ENCODE measurements at regions not wholly inside any gene's neighbourhood (a gene's known extent, or its start where the extent isn't known, plus 50 kb on each side); places are given as distances from the start of the nearest gene placed in this dataset.
"Not testable (repeated sequence)": the region's sequence is repeated elsewhere in the genome, so short reads cannot be mapped to it uniquely, and the experiment has no call there.

DNA sequence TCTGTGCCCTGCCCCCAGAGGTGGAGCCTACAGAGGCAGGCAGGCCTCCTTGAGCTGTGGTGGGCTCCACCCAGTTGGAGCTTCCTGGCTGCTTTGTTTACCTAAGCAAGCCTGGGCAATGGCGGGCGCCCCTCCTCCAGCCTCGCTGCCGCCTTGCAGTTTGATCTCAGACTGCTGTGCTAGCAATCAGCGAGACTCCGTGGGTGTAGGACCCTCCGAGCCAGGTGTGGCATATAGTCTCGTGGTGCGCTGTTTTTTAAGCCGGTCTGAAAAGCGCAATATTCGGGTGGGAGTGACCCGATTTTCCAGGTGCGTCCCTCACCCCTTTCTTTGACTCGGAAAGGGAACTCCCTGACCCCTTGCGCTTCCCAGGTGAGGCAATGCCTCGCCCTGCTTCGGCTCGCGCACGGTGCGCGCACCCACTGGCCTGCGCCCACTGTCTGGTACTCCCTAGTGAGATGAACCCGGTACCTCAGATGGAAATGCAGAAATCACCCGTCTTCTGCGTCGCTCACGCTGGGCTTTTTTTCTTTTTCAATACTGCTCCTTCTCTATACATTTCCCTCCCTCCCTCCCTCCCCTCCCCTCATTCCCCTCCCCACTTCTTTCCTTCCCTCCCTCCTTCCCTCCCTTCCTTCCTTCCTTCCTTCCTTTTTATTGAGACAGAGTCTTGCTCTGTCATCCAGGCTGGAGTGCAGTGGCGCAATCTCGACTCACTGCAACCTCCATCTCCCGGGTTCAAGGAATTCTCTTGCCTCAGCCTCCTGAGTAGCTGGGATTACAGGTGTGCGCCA is 197.1 kb upstream of the TBL1XR1 start:
- not testable (repeated sequence) for FAIRE-seq

DNA sequence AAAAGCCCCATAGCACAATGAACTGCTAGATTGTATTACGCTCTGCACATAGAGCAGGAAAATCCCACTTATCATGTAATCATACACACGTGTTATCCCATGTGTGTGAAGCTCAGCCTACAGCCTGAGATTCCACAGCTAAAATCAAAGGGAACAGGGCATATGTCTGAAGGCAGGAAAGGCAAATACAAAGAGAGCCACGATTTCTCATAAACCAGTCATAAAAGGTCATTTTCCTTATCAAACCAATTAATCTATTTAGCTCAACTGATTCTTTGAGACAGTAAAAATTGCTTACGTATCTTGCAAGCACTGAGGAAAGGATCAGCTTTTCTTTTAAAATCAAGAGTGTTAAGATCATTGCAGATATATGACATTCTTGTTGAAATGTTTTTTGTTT is 199.5 kb upstream of the TBL1XR1 start:
- FAIRE-seq = no peak

DNA sequence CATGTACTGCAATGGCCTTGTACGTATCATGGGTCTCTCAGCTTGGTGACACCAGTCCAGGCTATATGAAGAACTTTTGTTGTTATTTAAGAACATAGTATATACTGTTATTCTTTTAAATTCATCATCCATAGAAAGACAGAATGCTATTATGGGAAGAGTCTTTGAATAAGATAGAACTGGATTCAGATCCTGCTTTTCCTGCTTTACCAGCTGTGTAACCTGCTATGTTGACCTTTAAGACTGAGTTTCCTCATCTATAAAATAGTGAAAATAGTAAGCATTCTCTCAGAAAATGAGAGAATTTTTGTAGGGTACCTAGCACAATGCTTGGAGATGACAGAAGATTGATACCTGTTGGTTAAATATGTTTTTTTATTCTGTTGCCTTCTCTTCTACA is 204.1 kb upstream of the TBL1XR1 start:
- no peak for FAIRE-seq

DNA sequence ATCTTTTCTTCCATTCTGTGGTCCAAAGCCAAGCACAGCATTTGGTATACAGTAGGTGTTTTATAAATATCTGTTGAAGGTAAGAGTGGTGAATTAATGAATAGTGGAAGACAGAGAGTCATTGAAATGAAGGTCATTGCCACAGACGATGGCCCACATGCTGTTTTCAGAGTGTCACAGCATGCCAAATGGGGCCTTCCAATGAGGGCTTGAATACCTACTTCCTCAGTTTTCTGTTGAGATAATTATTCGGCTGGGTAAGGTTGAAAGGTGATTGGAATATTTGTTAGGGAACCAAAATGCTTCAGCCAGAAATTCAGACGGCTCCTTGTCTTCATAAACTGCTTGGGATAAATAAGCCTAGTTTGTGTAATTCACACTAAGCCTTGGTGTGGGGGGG is 205.3 kb upstream of the TBL1XR1 start:
- FAIRE-seq = no peak

DNA sequence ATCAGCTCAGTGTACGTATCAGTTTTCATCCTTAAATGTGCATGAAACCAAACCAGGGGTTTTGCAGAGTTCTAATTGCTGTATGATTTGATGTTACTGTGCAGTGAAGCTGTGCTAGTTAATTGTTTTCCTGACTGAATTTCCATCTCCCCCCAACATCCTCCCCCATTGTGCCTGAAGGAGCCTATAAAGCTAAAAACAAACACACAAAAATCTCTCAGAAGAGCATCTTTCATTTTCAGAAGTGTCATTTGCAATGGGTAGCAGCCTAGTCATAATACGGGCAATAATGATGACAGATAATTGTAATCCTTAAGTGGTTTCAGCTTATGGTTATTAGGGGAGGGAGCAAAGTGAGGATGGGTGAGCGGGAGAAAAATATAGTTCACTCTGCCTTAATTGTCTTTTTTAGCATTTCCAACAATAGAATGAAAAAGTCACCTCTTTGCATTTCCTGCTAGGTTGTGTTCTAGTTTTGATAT is 207.9 kb upstream of the TBL1XR1 start:
- FAIRE-seq = no peak

DNA sequence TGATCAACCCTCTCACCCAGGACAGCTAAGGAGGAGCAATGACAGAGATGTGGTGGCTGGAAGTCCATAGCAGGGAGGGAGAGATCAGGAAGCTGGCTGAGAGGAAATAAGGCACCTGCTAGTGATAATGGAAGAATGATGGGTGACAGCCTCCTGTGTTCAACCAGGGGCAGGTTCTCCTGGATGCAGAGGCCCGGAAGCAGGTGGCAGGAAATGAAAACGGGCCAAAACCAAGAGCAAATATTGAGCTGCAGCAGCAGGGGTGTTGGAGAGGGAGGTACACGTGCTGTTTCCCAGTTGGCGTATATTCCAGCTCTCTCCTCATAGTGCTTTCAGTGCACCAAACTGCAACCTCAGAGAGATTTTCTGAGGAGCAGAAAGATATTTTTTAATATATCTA is 213.4 kb upstream of the TBL1XR1 start:
- FAIRE-seq = no peak

DNA sequence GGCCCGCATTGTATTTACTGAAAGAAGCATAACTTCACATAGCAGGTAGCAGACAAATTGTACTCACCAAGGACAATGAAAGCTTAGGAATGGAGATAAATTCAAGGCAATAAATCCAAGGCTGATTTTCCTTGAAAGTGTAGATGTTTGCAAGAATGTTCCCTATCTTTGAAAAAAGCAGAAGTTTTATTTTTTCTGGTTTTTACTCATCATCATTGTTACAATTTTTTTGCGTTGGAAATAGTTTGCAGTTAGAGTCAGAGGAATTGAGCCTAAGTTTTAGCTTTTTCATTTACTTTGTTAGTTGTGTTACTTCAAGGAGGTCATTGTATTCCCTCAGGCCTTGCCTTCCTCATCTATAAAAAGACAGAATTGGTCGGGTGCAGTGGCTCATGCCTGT is 213.9 kb upstream of the TBL1XR1 start:
- no peak for FAIRE-seq

DNA sequence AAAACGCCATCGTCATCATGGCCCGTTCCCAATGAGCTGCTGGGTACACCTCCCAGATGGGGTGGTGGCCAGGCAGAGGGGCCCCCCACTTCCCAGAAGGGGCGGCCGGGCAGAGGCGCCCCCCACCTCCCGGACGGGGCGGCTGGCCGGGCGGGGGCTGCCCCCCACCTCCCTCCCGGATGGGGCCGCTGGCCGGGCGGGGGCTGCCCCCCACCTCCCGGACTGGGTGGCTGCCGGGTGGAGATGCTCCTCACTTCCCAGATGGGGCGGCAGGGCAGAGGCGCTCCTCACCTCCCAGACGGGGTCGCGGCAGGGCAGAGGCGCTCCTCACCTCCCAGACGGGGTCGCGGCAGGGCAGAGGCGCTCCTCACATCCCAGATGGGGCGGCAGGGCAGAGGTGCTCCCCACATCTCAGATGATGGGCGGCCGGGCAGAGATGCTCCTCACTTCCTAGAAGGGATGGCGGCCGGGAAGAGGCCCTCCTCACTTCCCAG is 215.4 kb upstream of the TBL1XR1 start:
- FAIRE-seq = not testable (repeated sequence)

DNA sequence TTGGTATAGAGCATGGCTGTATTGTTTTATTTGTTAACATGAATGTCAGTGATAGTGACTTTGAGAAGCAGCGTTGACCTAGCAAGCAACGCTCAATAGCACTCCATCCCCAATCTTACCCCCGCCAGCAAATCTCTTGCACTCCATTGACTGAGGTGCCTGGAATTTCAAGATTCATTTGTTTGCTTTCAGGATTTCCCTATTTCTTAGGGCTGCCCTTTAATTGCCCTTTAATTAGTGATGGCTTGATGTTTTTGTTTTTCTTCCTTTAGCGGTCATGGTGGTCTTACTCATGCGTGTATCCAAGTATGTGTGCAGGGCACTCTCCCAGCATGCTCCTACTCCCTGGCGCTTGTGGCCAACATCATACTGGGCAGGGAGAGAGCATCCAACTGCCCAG is 216.8 kb upstream of the TBL1XR1 start:
- no peak for FAIRE-seq

DNA sequence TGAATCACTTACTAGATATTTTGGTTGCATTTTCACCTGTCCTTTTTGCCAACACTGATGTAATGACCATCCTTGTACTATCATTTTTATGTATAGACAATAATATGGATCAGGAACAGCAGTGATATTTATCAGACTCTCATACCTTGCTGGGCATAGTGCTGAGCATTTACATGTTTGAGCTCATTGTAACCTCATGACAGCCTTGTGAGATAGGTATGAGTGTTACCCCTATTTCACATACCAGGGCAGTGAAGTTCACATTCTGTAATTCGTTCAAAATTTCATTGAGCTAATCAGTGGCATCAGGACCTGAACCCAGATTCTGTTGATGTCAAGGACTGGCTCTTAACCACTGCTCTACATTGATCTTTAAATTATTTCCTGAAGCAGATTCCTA is 221.5 kb upstream of the TBL1XR1 start:
- no peak for FAIRE-seq

DNA sequence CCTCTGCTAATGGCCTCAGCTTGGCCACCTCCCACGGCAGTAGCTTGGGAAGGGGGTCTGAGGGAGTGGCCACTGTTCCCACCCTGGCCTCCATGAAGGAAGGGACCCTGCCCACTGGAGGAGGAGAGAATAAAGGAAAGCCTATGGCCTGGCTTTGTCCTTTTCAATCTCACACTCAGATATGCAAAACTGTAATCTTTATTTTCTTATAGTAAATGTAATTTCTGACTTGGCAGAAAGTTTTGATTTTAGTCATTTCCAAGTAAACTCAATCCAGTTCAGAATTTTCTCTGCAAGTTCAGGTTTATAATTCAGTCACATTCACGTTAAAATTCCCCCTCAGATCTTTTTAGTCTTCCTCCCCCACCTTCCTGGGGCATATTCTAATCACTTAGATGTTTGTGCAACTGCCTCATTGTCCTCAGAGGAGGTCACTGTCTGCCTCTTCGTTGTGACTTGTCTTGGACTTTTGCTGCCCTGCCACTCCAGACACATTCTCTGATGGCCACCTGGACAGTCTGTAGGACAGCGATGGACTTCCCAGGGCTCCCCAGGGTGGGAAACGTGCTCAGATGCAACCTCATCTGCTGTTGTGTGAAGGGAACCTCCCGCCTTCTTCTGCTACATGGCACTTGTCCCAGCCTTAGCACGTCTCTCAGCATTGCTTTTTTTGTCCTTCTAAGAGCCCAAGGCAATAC is 222.8 kb upstream of the TBL1XR1 start:
- FAIRE-seq = no peak

DNA sequence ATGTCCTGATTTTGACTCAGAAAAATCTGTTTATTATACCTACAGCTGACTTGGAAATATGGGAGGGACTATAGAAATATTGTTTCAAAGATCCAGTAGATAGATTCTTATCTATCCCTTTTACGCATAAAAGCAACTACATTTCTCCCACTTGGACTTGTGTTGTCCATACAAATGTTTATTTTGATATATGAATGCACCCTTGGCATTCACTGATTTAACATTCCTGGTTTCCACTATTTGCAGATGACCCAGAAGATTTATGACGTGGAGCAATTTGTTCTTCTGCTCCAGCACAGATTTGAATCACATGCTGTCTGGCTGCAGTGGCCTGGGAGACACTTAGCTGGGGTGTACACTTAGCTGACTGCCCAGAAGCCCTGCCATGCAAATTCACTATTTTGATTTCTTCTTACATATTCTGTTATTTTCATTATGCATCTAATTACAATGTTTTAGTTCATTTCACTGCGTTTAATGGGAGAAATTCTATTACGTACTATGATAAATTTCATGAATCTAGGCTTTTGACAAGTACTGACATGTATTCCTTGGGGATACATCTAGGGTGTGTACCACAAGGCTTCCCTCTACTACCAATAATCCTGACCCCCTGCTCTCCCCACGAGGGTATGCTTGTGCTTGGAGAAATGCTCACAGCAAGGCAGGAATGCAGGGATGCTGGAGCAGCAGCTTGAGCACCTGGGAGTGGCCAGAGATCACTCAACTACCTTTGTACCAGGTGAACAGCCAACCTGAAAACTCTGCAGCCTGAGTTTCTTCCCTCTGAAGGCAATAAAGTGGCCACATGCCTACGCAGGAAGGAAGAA is 223.6 kb upstream of the TBL1XR1 start:
- no peak for FAIRE-seq

DNA sequence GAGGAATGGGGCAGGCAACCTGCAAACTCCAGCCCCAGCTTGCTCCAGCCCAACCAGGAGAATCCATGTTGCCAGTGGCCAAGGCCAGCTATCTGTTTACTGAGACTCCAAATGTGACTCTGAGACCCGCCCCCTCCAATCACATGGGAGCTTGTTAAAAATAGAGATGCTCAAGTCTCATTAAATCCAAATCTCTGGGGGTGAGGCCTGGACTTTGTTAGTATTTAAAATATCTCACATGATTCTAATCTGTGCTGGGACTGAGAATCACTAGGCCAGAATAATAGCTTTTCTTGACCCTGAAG is 224.2 kb upstream of the TBL1XR1 start:
- no peak for FAIRE-seq

DNA sequence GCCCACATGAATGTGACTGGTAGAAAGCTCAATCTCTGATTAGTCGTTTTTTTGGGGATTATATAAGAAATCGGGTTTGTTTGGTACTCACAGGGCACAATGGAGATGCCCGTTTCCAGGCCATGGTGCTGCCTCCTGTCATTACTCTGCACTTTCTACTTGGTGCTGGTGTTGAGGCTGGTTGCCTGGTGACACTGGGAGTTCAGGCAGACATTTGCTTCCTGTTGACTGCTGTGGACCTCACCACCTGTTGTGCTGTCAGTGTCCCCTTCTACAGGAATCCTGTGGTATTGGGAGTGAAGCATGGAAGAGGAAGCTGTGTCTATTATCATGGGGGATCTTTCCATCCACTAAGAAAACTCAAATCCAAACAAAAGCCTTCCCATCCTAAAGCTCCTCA is 227.2 kb upstream of the TBL1XR1 start:
- no peak for FAIRE-seq

DNA sequence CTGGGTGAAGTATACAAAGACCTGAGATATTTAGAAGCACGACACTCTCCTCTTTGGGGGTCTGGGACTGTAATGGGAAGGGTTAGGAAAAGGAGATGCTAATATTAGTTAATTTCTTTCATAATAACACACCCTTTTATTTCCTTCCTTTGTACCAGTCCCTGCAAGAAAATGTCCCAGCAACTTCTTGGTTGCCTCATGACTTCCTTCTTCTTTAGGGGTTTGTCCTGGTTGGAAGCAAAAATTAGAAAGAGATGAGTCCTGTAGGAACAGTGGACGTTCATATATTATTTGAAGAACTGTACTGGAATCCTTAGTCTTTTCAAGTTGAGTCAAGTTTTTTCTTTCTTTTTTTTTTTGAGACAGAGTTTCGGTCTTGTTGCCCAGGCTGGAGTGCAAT is 227.8 kb upstream of the TBL1XR1 start:
- no peak for FAIRE-seq

DNA sequence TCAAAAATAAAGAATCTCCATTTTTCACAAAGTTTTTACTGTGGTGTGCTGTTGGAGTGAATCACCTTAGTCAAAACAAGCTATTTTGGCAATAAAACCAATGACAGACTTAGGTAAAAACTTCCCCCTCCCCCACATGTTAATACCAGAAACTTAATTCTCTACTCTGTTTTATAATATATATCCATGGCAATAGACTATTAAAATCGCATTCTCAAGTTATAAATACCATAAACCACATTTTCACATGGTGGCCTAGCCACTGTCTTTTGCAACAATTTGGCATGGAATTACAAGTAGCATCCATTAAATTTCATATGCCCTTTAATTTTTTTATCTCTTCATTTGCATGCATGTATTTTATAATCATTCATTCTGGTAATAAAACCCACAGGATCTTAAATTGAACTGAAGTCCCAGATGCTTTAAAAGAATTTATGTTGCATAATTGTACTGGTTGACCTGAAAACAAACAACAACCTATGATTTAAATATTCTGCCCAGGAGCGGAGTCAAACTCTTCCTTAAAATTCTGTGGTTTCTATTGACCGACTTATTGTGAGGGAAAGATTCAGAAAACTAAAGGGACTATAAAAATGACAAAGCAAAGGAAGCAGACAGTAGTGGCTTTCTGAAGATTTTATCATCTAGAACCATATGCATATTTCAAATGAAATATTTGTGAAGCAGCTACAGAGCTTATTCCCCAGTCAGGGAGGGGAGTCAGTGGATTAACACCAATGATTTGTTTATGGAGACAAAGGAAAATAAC is 229.0 kb upstream of the TBL1XR1 start:
- FAIRE-seq = peak; percentile 97

DNA sequence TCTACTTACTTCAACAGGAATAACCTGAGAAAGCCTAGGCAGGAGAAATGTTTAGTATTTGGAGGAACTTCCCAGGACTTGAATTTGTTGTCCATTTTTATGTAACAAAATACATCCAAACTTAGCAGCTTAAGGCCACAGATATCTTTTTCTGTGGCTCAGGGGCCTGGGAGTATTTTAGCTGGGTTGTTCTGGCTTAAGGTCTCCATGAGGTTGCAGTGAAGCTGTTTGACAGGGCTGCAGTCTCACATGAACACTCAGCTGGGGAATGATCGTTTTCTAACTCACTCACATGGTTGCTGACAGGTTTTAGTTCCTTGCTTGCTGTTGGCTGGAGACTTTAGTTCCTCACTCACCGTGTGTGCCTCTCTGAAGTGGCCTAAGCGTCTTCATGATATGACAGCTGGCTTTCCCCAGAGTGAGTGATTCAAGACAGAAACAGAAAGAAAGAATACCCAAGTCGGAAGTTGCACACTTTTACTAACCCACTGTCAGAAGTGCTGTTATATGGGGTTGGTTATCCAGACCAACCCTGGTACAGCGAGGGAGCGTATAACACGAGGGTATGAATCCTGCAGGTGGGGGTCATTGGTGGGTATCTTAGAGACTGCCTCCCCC is 229.7 kb upstream of the TBL1XR1 start:
- FAIRE-seq = no peak

DNA sequence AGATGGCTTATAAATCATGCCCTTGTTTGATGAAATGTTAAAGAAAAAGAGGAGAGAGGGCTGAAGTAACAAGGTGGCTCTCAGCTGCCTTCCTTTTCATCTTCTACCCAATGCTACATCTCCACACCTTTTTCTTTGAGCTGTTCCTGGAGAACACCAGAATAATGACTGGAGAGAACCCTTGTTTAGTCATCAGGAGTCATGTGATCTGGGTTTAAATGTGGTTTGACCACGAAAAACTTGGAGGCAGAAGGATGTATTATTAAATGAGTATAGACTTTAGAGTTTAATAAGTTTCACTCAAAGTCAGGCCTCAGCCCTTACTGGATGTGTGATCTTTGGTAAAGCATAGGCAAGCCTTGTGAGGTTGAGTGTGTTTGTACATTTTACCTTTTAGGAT is 230.3 kb upstream of the TBL1XR1 start:
- no peak for FAIRE-seq

DNA sequence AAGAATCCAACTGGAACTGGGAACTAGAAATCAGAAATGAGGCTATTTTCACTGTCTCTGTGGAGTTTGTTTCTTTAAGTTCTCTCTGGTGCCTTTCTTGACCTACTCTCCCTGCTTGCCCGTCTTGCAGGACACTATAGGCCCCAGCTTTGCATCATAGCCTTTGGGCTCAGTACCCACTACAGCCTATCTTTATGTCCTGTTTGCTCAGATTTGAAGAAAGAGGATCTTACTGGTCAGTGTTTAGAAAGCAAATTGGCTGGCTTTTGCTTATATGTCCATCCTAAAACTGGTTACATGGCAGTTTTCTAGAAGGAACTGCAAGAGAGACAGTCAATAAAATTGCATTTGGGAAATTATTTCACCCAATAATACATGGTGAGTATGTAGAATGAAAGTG is 231.8 kb upstream of the TBL1XR1 start:
- no peak for FAIRE-seq

DNA sequence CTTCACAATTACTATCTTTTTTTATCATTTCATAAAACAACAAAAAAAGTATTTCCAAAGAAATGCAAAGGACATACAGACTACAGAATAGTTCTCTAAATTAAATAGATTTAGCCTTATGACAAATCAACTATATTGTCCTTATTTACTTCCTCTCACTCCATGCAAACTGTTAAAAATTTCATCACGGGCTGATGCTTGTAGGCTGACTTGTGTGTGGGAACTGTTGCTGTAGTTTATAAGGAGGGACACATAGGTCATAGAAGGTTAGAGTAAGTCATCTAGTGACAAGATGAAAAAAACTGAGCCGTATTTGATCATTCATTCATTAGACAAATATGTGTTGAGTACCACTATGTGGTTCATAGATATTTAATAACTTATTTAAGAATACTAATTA is 232.5 kb upstream of the TBL1XR1 start:
- FAIRE-seq = no peak

DNA sequence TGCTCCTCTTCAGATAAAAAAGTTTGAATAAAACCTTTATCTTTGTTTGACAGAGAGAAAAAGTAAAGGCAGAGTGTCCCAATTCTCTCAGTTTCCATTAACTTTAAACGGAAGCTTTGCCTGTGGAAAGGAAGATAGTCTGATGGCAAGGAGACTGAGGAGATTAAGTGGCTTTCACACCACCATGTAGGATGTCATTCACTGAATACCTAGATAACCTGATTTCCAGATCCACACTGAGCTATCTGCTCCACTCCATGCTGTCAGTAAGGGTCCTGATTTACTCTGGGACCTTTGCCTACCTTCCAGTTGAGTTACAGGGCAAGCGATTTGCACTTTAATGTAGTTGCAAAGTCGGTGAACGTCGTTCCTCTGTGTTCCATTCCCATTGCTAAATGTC is 233.4 kb upstream of the TBL1XR1 start:
- FAIRE-seq = no peak

DNA sequence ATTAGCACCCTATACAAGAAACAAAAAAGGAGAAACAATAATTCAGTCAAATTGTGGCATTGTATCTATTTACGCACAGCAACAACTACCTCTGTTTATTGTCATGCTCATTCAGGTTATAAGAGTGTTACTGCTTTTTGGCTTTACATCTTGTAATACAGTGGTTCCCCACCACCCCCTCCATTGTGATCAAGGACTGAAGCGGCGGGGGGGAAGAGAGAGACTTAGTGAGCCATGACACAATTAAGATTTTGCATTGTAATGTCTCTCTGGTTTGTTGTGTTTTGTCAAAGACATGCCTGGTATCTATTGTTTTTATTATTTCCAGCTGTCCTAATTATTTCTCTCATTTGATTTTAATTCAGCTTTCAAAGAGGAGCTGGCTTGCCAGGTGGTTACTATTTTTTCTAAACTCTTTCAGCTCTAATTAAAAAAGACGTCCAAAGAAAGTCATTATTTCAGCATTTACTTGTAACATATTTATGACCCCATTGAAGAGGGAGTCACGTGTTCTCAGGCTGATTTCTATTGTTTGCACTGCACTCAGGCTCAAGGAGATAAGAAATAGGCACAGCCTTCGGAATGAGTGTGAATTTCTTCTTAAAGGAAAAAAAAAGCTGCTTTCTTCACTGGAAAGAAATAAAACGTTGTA is 234.4 kb upstream of the TBL1XR1 start:
- peak; percentile 96 for FAIRE-seq

All from endometrium (tissue), 2 donors.